ENCODE measurements at regions not wholly inside any gene's neighbourhood (a gene's known extent, or its start where the extent isn't known, plus 50 kb on each side); places are given as distances from the start of the nearest gene placed in this dataset.

- ChIA-PET CTCF (no interaction called here), POLR2A (no interaction called here)
- Mint-ChIP-seq H3K9me3 (no peaks in the 10 kb centered on the region), H3K36me3 (no peaks in the 10 kb centered on the region), H3K27ac (no peak overlapping the region), H3K4me1 (no peaks in the 10 kb centered on the region), H3K4me3 (no peak overlapping the region), H3K27me3 (peaks cover 3 to 8% of the 10 kb centered on the region in 2 donors)
- H3K9me3 ChIP-seq, result no peaks in the 10 kb centered on the region
- H3K27ac ChIP-seq (ENCODE audit: low read length), result no peak overlapping the region
- DNase-seq (no peak), ATAC-seq (replicated peaks in 1 of 4) (no peak)
- H3K4me3 ChIP-seq (ENCODE audit: control insufficient read depth in 1 of 2, extremely low read depth in 1 of 2, low read length in 1 of 2), result no peak overlapping the region
- WGBS (ENCODE audit: insufficient coverage), result no CpG with 5 or more reads among the region's 1 CpG
- H3K27me3 ChIP-seq (replicated peaks in 1 of 2; ENCODE audit: control insufficient read depth in 2 of 2, extremely low read depth in 1 of 2, insufficient read depth in 2 of 2, low read length in 1 of 2), result no peaks in the 10 kb centered on the region
- H3K4me1 ChIP-seq (ENCODE audit: control insufficient read depth in 1 of 2, extremely low read depth in 1 of 2, insufficient read depth in 2 of 2, low read length in 2 of 2), result no peaks in the 10 kb centered on the region
- no peaks in the 10 kb centered on the region for H3K36me3 ChIP-seq (ENCODE audit: control insufficient read depth in 2 of 2, extremely low read depth in 1 of 2, insufficient read depth in 1 of 2, low read length in 1 of 2)
Observed at GRCh38 chr4:147174591-147174990, 228.9 kb upstream of the TTC29 start.

GRCh38 chr4:147175460-147176025 is 229.9 kb upstream of the TTC29 start:
- DNase-seq (no peak), ATAC-seq (replicated peaks in 1 of 4) (no peak)
- Histone ChIP-seq H3K9me3 (no peaks in the 10 kb centered on the region), H3K27me3 (replicated peaks in 1 of 2; ENCODE audit: control insufficient read depth in 2 of 2, extremely low read depth in 1 of 2, insufficient read depth in 2 of 2, low read length in 1 of 2) (no peaks in the 10 kb centered on the region), H3K27ac (ENCODE audit: low read length) (no peak overlapping the region), H3K4me3 (ENCODE audit: control insufficient read depth in 1 of 2, extremely low read depth in 1 of 2, low read length in 1 of 2) (no peak overlapping the region), H3K4me1 (ENCODE audit: control insufficient read depth in 1 of 2, extremely low read depth in 1 of 2, insufficient read depth in 2 of 2, low read length in 2 of 2) (no peaks in the 10 kb centered on the region), H3K36me3 (ENCODE audit: control insufficient read depth in 2 of 2, extremely low read depth in 1 of 2, insufficient read depth in 1 of 2, low read length in 1 of 2) (no peaks in the 10 kb centered on the region)
- no CpG with 5 or more reads among the region's 1 CpG for WGBS (ENCODE audit: insufficient coverage)
- Mint-ChIP-seq H3K27ac (no peak overlapping the region), H3K4me3 (no peak overlapping the region), H3K4me1 (no peaks in the 10 kb centered on the region), H3K27me3 (peaks cover 3 to 8% of the 10 kb centered on the region in 2 donors), H3K9me3 (no peaks in the 10 kb centered on the region), H3K36me3 (no peaks in the 10 kb centered on the region)
- ChIA-PET CTCF (no interaction called here), POLR2A (no interaction called here)

GRCh38 chr4:147182041-147182440 is 236.4 kb upstream of the TTC29 start:
- Histone ChIP-seq H3K4me3 (ENCODE audit: control insufficient read depth in 1 of 2, extremely low read depth in 1 of 2, low read length in 1 of 2) (no peak overlapping the region), H3K36me3 (ENCODE audit: control insufficient read depth in 2 of 2, extremely low read depth in 1 of 2, insufficient read depth in 1 of 2, low read length in 1 of 2) (no peaks in the 10 kb centered on the region), H3K27me3 (replicated peaks in 1 of 2; ENCODE audit: control insufficient read depth in 2 of 2, extremely low read depth in 1 of 2, insufficient read depth in 2 of 2, low read length in 1 of 2) (peaks cover 0 to 4% of the 10 kb centered on the region in 2 experiments), H3K9me3 (no peaks in the 10 kb centered on the region), H3K4me1 (ENCODE audit: control insufficient read depth in 1 of 2, extremely low read depth in 1 of 2, insufficient read depth in 2 of 2, low read length in 2 of 2) (no peaks in the 10 kb centered on the region), H3K27ac (ENCODE audit: low read length) (no peak overlapping the region)
- no peaks in the 10 kb centered on the region for H3K4me1 Mint-ChIP-seq
- POLR2A ChIA-PET, result no interaction called here
- H3K27ac Mint-ChIP-seq, result no peak overlapping the region
- DNase-seq, result no peak
- no peak overlapping the region for H3K4me3 Mint-ChIP-seq
- no peak for ATAC-seq (replicated peaks in 1 of 4)
- WGBS (ENCODE audit: insufficient coverage), result 88% methylated on average over 1 of the region's 2 CpGs
- no peaks in the 10 kb centered on the region for H3K36me3 Mint-ChIP-seq
- CTCF ChIA-PET, result no interaction called here
- peaks cover 5 to 6% of the 10 kb centered on the region in 2 donors for H3K27me3 Mint-ChIP-seq
- peaks cover 2 to 11% (median 5%) of the 10 kb centered on the region in 3 donors for H3K9me3 Mint-ChIP-seq

GRCh38 chr4:147192679-147193078 is 247.0 kb upstream of the TTC29 start:
- no peak overlapping the region for H3K4me3 Mint-ChIP-seq
- Histone ChIP-seq H3K4me1 (ENCODE audit: control insufficient read depth in 1 of 2, extremely low read depth in 1 of 2, insufficient read depth in 2 of 2, low read length in 2 of 2) (no peaks in the 10 kb centered on the region), H3K27ac (ENCODE audit: low read length) (no peak overlapping the region), H3K9me3 (no peaks in the 10 kb centered on the region), H3K36me3 (ENCODE audit: control insufficient read depth in 2 of 2, extremely low read depth in 1 of 2, insufficient read depth in 1 of 2, low read length in 1 of 2) (no peaks in the 10 kb centered on the region), H3K27me3 (replicated peaks in 1 of 2; ENCODE audit: control insufficient read depth in 2 of 2, extremely low read depth in 1 of 2, insufficient read depth in 2 of 2, low read length in 1 of 2) (no peaks in the 10 kb centered on the region), H3K4me3 (ENCODE audit: control insufficient read depth in 1 of 2, extremely low read depth in 1 of 2, low read length in 1 of 2) (no peak overlapping the region)
- no peaks in the 10 kb centered on the region for H3K4me1 Mint-ChIP-seq
- no peak overlapping the region for H3K27ac Mint-ChIP-seq
- ChIA-PET POLR2A (interaction anchor here in 1 of 2 donors (1.0 kb wide), 1 partner anchor 9 kb away, joined by 3 read pairs; no protein-coding TSS in a partner anchor), CTCF (no interaction called here)
- DNase-seq, result no peak
- H3K9me3 Mint-ChIP-seq, result peaks cover 5 to 11% (median 6%) of the 10 kb centered on the region in 3 donors
- H3K36me3 Mint-ChIP-seq, result no peaks in the 10 kb centered on the region
- no peak for ATAC-seq (replicated peaks in 1 of 4)
- H3K27me3 Mint-ChIP-seq, result peaks cover 0 to 2% of the 10 kb centered on the region in 2 donors

- DNase-seq, result no peak
- H3K4me3 Mint-ChIP-seq, result no peak overlapping the region
- CTCF ChIA-PET, result no interaction called here
- no peaks in the 10 kb centered on the region for H3K36me3 Mint-ChIP-seq
- 48% methylated on average over 2 of the region's 3 CpGs for WGBS (ENCODE audit: insufficient coverage)
- H3K27me3 ChIP-seq (replicated peaks in 1 of 2; ENCODE audit: control insufficient read depth in 2 of 2, extremely low read depth in 1 of 2, insufficient read depth in 2 of 2, low read length in 1 of 2), result no peaks in the 10 kb centered on the region
- ATAC-seq (replicated peaks in 1 of 4), result no peak
- H3K4me1 ChIP-seq (ENCODE audit: control insufficient read depth in 1 of 2, extremely low read depth in 1 of 2, insufficient read depth in 2 of 2, low read length in 2 of 2), result no peaks in the 10 kb centered on the region
- POLR2A ChIA-PET, result no interaction called here
- H3K27me3 Mint-ChIP-seq, result peaks cover 0 to 2% of the 10 kb centered on the region in 2 donors
- H3K9me3 Mint-ChIP-seq, result peaks cover 0 to 5% (median 1%) of the 10 kb centered on the region in 3 donors
- no peaks in the 10 kb centered on the region for H3K9me3 ChIP-seq
- H3K36me3 ChIP-seq (ENCODE audit: control insufficient read depth in 2 of 2, extremely low read depth in 1 of 2, insufficient read depth in 1 of 2, low read length in 1 of 2), result no peaks in the 10 kb centered on the region
- no peaks in the 10 kb centered on the region for H3K4me1 Mint-ChIP-seq
- no peak overlapping the region for H3K27ac ChIP-seq (ENCODE audit: low read length)
- no peak overlapping the region for H3K4me3 ChIP-seq (ENCODE audit: control insufficient read depth in 1 of 2, extremely low read depth in 1 of 2, low read length in 1 of 2)
- H3K27ac Mint-ChIP-seq, result no peak overlapping the region
Observed at GRCh38 chr4:147194114-147194513, 248.4 kb upstream of the TTC29 start.

GRCh38 chr4:147194604-147195003 is 248.9 kb upstream of the TTC29 start:
- no peaks in the 10 kb centered on the region for H3K9me3 ChIP-seq
- Mint-ChIP-seq H3K27ac (no peak overlapping the region), H3K9me3 (peaks cover 0 to 5% (median 0%) of the 10 kb centered on the region in 3 donors), H3K36me3 (no peaks in the 10 kb centered on the region), H3K4me3 (no peak overlapping the region), H3K27me3 (peaks cover 0 to 2% of the 10 kb centered on the region in 2 donors), H3K4me1 (no peaks in the 10 kb centered on the region)
- H3K27ac ChIP-seq (ENCODE audit: low read length), result no peak overlapping the region
- 67% methylated on average over 2 of the region's 3 CpGs for WGBS (ENCODE audit: insufficient coverage)
- no peak for DNase-seq
- H3K27me3 ChIP-seq (replicated peaks in 1 of 2; ENCODE audit: control insufficient read depth in 2 of 2, extremely low read depth in 1 of 2, insufficient read depth in 2 of 2, low read length in 1 of 2), result no peaks in the 10 kb centered on the region
- ChIA-PET POLR2A (no interaction called here), CTCF (no interaction called here)
- ATAC-seq (replicated peaks in 1 of 4), result no peak
- no peaks in the 10 kb centered on the region for H3K36me3 ChIP-seq (ENCODE audit: control insufficient read depth in 2 of 2, extremely low read depth in 1 of 2, insufficient read depth in 1 of 2, low read length in 1 of 2)
- H3K4me3 ChIP-seq (ENCODE audit: control insufficient read depth in 1 of 2, extremely low read depth in 1 of 2, low read length in 1 of 2), result no peak overlapping the region
- no peaks in the 10 kb centered on the region for H3K4me1 ChIP-seq (ENCODE audit: control insufficient read depth in 1 of 2, extremely low read depth in 1 of 2, insufficient read depth in 2 of 2, low read length in 2 of 2)

GRCh38 chr4:147195386-147195785 is 249.7 kb upstream of the TTC29 start:
- Histone ChIP-seq H3K27ac (ENCODE audit: low read length) (no peak overlapping the region), H3K9me3 (no peaks in the 10 kb centered on the region), H3K27me3 (replicated peaks in 1 of 2; ENCODE audit: control insufficient read depth in 2 of 2, extremely low read depth in 1 of 2, insufficient read depth in 2 of 2, low read length in 1 of 2) (no peaks in the 10 kb centered on the region), H3K36me3 (ENCODE audit: control insufficient read depth in 2 of 2, extremely low read depth in 1 of 2, insufficient read depth in 1 of 2, low read length in 1 of 2) (no peaks in the 10 kb centered on the region), H3K4me3 (ENCODE audit: control insufficient read depth in 1 of 2, extremely low read depth in 1 of 2, low read length in 1 of 2) (no peak overlapping the region), H3K4me1 (ENCODE audit: control insufficient read depth in 1 of 2, extremely low read depth in 1 of 2, insufficient read depth in 2 of 2, low read length in 2 of 2) (no peaks in the 10 kb centered on the region)
- Mint-ChIP-seq H3K36me3 (no peaks in the 10 kb centered on the region), H3K9me3 (peaks cover 0 to 5% (median 0%) of the 10 kb centered on the region in 3 donors), H3K27ac (no peak overlapping the region), H3K4me3 (no peak overlapping the region), H3K4me1 (no peaks in the 10 kb centered on the region), H3K27me3 (peaks cover 0 to 2% of the 10 kb centered on the region in 2 donors)
- POLR2A ChIA-PET, result no interaction called here
- CTCF ChIA-PET, result no interaction called here
- ATAC-seq (replicated peaks in 1 of 4) (no peak), DNase-seq (no peak)
- 69% methylated on average over 2 of the region's 2 CpGs for WGBS (ENCODE audit: insufficient coverage)
